Dermis microvascular lymphatic vessel endothelial cell (primary cell): ENCODE measurements at regions not wholly inside any gene's neighbourhood (a gene's known extent, or its start where the extent isn't known, plus 50 kb on each side); places are given as distances from the start of the nearest gene placed in this dataset.
"Not testable (repeated sequence)": the region's sequence is repeated elsewhere in the genome, so short reads cannot be mapped to it uniquely, and the experiment has no call there.

Experiments used
- DNase-seq, 2 donors: peaks; one replicate each; pipeline versions ENCODE4 v3.0.0 to v3.0.0-alpha.2; 2010; ENCODE audit warnings: low read depth in 2 of 2

DNA sequence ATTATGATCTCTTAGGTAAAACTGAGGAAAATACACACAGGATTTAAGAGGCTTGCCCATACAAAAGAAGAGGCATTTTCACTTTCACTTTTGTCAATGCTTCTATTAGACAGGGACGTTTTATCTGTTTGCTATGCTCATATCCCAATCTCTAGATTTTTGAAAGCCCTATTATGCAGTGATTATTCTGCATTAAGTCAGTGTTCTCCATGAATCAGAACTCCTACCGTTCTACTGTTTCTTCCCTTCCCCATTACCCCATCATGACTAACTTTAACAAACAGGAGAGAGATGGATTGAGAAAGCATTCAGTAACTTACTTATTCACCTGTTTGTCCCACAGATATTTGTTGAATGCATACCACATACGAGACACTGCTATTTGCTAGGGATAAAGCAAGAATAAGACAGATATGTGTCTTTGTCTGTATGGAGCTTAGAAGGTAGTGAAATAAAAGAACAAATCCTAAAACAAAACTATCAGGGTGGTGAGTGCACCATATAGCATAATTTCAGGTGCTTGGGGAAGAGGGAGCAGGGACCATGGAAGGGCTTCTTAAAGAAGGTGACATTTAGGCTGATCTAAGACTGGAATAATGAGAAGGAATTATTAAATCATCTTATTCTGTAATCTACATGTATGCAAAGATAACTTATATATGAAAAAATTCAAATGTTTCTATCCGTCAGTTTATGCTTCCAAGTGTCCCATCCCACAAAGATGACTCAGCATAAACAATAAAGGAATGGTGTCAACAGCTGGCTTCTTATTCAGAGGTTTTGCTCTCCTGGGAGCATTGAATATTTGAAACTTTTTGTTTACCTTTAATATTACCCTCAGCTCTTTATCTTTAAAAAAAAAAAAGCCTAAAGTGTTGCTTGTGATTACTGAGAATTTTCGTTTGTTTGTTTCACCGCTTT, 328.1 kb downstream of the HINT1 start:
- DNase-seq: no peak

DNA sequence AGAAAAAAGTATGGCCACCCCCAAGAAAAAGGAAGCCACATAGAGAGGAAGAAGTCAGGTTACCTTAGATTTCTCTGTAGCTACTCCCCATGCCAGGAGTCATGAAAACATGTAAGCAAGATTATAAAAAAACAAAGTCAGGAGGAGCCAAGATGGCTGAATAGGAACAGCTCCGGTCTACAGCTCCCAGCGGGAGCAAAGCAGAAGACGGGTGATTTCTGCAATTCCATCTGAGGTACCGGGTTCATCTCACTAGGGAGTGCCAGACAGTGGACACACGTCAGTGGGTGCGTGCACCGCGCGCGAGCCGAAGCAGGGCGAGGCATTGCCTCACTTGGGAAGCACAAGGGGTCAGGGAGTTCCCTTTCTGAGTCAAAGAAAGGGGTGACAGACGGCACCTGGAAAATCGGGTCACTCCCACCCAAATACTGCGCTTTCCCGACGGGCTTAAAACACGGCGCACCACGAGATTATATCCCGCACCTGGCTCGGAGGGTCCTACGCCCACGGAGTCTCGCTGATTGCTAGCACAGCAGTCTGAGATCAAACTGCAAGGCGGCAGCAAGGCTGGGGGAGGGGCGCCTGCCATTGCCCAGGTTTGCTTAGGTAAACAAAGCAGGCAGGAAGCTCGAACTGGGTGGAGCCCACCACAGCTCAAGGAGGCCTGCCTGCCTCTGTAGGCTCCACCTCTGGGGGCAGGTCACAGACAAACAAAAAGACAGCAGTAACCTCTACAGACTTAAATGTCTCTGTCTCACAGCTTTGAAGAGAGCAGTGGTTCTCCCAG, 347.3 kb downstream of the HINT1 start:
- not testable (repeated sequence) for DNase-seq

DNA sequence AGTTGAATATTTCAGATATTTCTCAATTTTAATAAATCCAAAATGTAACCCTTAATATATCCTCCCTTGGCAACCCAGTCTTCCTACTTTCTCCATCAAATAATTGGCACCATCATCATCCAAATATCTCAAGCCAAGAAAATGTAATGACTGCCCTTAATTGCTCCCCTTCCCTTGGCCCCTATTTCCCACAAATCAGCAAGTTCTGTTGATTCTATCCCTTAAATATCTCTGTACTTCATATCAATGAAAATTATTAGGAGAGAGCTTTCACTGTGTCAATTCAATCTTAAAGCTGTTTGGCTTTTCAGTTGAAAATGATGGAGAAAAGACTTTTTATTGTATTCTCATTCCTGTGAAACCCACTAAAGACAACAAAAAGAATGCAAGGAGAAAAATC, 349.8 kb downstream of the HINT1 start:
- no peak for DNase-seq

DNA sequence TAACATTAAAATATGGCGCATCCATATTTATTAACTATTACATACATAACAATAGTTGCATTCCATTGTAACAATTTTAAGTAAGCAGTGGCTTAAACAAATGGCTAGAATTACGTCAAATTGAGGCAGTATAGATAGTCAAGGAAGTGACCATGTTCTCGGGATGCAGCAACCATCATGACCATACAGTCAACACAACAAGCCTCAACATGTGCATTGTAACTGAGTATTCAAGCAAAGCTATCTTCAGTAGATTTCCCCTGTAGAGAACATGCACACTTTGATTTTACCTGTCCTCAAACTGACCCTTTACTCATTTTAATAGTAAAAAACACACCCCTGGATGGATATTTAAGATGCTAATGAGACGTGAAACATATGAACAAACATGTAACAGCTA, 356.4 kb downstream of the HINT1 start:
- no peak for DNase-seq

DNA sequence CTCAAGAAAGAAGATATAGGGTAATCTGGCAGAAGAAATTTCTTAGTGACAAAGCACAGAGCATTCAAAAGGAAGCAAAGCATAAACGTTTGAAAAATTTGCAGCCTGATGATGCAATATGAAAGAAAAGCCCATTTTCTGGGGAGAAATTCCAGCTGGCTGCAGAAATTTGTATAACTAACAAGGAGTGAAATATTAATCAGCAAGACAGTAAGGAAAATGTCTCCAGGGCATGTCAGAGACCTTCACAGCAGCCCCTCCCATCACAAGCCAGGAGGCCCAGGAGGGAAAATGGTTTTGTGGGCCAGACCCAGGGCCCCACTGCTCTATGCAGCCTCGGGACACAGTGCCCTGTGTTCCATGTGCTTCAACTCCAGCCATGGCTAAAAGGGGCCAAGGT, 359.4 kb downstream of the HINT1 start:
- no peak for DNase-seq

DNA sequence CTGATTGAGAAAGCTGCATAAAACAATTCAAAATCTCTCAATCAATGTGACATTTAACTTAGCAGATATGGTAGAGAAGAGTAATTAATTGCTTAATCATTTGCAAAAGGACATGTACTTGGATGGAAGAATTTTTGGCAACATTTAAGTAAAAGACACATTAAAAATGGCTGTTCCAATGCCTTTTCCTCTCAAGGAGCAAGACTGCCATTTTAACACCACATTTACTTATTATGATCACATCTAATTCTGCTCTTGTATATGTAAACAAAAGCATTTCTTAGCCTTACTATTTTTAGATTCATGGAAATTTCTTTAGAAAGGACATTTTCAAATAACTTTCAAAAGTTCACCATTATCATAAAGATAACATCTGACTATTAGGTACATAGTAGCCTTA, 360.0 kb downstream of the HINT1 start:
- DNase-seq: no peak

- DNase-seq: no peak
Observed at GRCh38 chr5:130801963-130802362, 363.1 kb downstream of the HINT1 start.

- DNase-seq: no peak
Observed at GRCh38 chr5:130799015-130799414, 366.0 kb downstream of the HINT1 start.

DNA sequence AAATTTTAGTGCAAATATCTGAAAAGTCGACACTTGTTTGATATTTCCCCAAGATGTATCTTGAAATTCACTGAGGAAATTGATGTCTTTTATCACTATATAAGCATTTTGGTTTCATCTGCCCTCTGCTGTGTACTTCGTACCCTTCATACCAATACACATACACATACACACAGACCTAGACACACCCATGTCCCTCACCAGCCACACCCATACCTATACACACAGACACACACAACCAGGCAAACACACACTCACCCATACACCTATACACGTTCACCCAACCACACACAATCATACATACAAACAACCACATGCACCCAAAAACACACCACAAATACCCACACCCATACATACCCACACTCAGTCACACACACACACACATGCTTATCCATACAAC, 367.8 kb downstream of the HINT1 start:
- no peak for DNase-seq

DNA sequence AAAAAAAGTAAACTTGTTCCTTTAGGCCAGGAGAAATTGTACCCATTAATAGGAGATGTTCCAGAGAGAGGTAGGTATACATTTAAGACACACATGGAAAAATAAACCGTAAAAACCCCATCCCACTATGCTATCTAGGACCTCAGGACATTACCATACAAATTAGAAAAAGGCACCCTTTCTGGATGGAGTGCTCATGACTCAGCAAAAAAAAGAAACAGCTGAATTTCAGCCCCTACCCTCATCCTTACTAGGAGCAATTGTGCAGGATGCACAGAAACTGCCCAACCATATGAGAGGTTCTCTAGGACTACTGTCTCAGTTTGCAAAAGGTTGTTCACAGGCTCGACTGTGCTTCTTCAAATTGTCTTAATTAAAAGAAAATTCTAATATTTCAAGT, 368.2 kb downstream of the HINT1 start:
- DNase-seq: no peak

- DNase-seq: no peak
Observed at GRCh38 chr5:130796032-130796431, 369.0 kb downstream of the HINT1 start.

- DNase-seq: no peak
Observed at GRCh38 chr5:130795037-130795436, 370.0 kb downstream of the HINT1 start.

DNA sequence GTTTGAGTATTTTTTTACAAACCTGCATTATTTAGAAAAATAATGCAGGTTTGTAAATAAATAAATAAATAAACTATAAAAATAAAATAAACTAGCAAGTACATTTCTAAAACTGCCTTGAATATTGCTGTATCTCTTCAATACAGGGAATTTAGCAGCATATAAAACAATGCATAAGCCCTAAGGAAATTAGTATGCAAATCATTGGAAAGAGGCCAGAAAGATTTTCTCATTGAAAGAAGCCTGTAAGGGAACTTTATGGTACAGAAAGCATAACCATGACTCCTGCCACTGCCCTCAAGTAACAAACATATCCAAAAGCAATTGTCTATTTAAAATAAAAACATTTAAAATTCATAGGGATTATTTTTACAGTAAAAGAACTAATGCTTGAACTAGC, 387.3 kb downstream of the HINT1 start:
- DNase-seq: no peak

DNA sequence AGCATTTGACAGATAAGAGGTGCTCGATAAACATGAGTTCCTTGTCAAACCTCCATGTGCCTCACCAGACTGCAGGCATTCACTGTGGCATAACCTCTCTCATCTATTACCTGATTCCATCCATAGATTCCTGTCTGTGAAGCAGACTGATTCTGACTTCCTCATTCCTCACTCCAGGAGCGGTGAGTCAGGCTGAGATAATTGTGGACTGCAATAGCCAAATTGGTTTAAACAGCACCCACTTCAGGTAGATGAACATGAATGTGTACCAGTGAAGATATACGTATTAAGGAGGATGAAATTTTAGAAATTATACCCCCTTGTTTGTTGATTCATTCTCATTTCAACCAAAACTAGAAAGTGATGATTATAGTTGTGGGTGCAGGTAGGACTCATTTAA, 391.2 kb downstream of the HINT1 start:
- no peak for DNase-seq

DNA sequence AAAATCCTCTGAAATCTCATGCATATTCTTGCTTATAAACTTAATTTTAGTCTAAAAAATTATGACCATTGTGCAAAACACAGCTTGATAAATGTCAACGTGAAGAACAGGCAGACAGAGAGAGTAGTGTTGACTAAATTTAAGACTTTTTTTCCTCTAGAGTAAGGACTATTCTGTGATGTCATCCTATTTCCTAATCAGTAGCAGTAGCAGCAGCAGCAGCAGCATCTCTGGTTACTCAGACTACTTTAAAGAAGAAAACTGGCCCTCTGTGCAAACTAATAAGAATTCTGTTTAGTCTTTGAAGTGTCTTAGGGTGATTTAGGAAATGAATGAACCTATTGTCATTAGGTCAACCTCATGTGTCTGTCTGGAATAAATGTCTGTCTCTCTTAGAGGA, 403.0 kb downstream of the HINT1 start:
- DNase-seq: no peak

GRCh38 chr5:130759061-130759460, 406.0 kb downstream of the HINT1 start:
- no peak for DNase-seq

DNA sequence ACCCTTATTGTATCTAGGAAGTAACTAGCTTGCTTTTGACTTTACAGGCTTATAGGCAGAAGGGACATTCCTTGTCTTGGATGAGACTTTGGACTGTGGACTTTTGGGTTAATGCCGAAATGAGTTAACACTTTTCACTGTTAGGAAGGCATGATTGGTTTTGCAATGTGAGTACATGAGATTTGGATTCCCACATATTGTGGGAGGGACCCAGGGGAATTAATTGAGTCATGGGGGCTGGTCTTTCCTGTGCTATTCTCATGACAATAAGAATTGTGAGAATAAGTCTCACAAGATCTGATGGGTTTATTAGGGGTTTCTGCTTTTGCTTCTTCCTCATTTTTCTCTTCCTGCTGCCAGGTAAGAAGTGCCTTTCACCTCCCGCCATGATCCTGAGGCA, 417.5 kb downstream of the HINT1 start:
- no peak for DNase-seq

DNA sequence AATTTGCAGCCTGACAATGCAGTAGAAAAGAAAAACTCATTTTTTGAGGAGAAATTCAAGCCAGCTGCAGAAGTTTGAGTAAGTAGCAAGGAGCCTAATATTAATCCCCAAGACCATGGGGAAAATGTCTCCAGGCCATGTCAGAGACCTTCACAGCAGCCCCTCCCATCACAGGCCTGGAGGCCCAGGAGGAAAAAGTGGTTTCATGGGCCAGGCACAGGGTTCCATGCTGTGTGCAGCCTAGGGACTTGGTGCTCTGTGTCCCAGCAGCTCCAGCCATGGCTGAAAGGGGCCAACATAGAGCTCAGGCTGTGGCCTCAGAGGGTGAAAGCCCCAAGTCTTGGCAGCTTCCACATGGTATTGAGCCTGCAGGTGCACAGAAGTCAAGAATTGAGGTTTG, 418.4 kb downstream of the HINT1 start:
- not testable (repeated sequence) for DNase-seq

DNA sequence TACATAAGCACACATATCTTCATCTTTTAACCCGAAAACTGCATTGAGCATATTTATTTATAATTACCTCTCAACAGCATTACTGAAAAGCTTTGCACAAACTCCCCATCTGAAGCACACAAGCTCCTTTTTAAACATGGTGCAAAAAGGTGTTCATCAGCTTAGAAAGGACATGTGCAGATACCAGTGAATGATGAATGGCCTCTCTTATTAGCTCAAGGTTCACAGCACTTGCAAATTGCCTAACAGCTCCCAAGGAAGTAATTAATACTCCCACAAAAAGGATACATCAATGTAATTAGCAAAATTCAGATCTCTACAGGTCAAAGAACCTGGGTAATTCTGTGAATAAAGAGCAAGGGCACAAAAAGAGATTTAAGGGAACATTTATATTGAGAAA, 422.0 kb downstream of the HINT1 start:
- no peak for DNase-seq

- no peak for DNase-seq
Observed at GRCh38 chr5:130740047-130740569, 424.9 kb downstream of the HINT1 start.

GRCh38 chr5:130731839-130732238, 433.2 kb downstream of the HINT1 start:
- DNase-seq: no peak

DNA sequence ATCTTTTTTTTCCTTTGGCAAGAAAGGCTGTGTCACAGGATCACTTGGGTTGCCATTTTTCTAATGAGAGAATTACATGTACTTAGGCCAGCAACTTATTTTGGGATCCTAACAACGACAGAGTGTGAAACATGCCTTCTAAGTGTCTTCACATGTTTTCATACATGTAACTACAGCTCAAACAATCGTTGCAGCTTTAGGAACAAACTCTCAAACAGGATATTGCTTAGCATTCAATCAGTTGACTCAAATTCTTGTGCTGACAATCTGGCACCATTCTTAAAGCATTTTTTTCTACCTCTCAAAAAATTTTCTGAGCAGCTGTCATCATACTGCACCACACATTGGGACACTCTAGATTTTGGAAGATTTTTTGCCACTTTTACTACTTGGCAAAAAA, 435.5 kb downstream of the HINT1 start:
- no peak for DNase-seq

- no peak for DNase-seq
Observed at GRCh38 chr5:130727830-130728229, 437.2 kb downstream of the HINT1 start.
